SU-DHL-6 (cell line): ENCODE measurements at regions not wholly inside any gene's neighbourhood (a gene's known extent, or its start where the extent isn't known, plus 50 kb on each side); places are given as distances from the start of the nearest gene placed in this dataset.

Experiments used
- EZH2phosphoT487 ChIP-seq: fragments of 200-600 bp; sonication (generic), shearing (Covaris generic); conservative IDR thresholded peaks from 2 replicates; pipeline ENCODE4 v1.6.1; 2018; ENCODE audit warnings: mild to moderate bottlenecking, antibody characterized with exemption, low read length, moderate library complexity, mixed read lengths
- TF ChIP-seq, protein P1 (sequence below): fragments of 200-600 bp; sonication (generic); IDR thresholded peaks from one replicate; pipeline ENCODE4 v1.5.1; 2017; ENCODE audit warnings: antibody characterized with exemption, mild to moderate bottlenecking, low read length, moderate library complexity; ENCODE audit not compliant: insufficient read depth, poor library complexity, severe bottlenecking

DNA sequence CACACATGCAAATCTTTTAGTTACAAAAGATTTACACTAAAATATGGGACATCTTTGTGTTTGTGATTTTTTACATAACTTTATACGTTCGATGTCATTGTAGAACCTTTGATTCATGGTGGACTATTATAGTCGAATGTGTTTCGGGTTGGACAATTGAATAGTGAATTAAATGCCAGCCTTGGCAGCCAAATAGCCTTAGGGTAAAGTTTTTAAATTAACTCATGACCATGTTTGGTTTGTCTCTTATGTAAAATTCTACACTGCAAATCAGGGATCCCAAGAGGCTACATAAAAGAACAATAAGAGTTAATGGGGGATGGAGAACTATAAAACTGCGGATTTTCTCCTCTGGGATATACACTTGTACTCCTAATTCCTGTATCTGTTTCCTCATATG lies 1735.6 kb upstream of the SPRY2 start:
- TF ChIP-seq, protein P1, sequence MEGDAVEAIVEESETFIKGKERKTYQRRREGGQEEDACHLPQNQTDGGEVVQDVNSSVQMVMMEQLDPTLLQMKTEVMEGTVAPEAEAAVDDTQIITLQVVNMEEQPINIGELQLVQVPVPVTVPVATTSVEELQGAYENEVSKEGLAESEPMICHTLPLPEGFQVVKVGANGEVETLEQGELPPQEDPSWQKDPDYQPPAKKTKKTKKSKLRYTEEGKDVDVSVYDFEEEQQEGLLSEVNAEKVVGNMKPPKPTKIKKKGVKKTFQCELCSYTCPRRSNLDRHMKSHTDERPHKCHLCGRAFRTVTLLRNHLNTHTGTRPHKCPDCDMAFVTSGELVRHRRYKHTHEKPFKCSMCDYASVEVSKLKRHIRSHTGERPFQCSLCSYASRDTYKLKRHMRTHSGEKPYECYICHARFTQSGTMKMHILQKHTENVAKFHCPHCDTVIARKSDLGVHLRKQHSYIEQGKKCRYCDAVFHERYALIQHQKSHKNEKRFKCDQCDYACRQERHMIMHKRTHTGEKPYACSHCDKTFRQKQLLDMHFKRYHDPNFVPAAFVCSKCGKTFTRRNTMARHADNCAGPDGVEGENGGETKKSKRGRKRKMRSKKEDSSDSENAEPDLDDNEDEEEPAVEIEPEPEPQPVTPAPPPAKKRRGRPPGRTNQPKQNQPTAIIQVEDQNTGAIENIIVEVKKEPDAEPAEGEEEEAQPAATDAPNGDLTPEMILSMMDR = no peak
- no peak for TF ChIP-seq EZH2phosphoT487
